ENCODE measurements at regions not wholly inside any gene's neighbourhood (a gene's known extent, or its start where the extent isn't known, plus 50 kb on each side); places are given as distances from the start of the nearest gene placed in this dataset.

DNA sequence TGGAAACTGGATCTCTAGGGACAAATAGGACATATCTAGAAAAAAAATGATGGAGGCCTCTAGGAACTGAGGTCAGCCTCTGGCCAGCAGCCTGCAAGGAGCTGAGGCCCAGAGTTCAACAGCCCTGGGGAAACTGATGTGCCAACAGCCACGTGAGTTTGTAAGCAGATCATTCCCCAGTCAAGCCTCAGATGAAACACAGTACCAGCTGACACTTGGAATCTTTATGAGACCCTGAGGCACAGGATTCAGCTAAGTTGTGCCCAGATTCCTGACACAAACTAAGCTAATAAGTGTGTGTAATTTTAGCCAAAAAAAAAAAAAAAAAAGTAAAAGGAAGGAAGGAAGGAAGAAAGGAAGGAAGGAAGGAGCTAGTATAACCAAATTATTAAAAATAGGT lies 1059.8 kb upstream of the MAP3K7 start:
- no peak for DNase-seq (ENCODE audit: low spot score)
- TF ChIP-seq, protein P1, sequence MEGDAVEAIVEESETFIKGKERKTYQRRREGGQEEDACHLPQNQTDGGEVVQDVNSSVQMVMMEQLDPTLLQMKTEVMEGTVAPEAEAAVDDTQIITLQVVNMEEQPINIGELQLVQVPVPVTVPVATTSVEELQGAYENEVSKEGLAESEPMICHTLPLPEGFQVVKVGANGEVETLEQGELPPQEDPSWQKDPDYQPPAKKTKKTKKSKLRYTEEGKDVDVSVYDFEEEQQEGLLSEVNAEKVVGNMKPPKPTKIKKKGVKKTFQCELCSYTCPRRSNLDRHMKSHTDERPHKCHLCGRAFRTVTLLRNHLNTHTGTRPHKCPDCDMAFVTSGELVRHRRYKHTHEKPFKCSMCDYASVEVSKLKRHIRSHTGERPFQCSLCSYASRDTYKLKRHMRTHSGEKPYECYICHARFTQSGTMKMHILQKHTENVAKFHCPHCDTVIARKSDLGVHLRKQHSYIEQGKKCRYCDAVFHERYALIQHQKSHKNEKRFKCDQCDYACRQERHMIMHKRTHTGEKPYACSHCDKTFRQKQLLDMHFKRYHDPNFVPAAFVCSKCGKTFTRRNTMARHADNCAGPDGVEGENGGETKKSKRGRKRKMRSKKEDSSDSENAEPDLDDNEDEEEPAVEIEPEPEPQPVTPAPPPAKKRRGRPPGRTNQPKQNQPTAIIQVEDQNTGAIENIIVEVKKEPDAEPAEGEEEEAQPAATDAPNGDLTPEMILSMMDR (IDR thresholded peaks at IDR 0.05; ENCODE audit: extremely low read depth, missing control alignments) = no peak

DNA sequence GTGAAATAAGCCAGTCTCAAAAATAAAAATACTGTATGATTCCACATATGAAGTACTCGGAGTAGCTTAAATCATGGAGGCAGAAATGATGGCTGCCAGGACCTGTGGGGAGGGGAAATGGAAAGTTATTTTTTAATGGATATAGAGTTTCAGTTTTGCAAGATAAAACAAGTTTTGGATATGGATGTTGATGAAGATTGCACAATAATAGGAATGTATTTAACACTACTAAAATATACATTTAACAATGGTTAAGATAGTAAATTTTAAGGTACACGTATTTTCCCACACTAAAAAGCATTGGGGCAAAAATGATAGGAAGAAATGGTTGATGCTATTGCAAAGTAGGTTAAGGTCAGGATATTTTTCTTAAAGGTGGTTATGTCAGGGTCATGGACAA lies 1058.9 kb upstream of the MAP3K7 start:
- TF ChIP-seq, protein P1 (IDR thresholded peaks at IDR 0.05; ENCODE audit: extremely low read depth, missing control alignments) = no peak
- no peak for DNase-seq (ENCODE audit: low spot score)

DNA sequence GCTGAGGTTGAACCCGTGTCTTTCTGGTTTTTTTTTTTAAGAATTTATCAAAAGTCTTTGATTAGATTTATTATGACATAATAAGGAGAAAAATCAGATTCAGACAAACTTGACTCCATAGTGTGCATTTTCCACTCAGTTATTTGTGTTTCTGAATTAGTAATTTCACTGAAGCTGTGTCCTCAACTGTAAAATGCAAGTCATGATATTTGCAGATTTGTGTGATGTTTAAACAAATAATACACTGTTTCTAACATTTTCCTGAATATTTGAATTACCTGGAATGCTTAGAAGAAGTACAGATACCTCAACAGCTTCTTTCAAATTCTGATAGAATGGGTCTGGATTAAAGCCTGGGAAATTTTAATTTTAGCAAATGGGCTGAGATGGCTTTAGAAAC lies 1050.3 kb upstream of the MAP3K7 start:
- TF ChIP-seq, protein P1 (IDR thresholded peaks at IDR 0.05; ENCODE audit: extremely low read depth, missing control alignments) = no peak
- no peak for DNase-seq (ENCODE audit: low spot score)

DNA sequence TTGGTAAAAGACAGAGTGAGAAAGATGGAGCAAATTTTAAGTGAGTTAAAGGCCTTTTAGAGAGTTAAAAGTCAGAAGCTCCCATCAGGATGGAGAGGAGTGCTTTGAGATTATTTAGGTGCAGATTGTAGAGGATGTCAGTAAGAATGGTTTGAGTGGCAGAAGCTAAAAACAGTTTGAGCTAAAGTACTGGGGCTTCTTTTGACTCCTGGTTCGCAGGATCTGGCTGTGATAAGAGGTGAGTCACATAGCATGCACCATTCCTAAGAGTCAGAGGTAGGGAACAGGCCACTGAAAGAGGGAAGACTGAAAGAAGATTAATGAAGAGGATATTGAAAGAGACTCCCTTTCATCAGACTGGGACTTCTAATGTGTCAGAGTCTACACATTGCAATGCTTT lies 1047.9 kb upstream of the MAP3K7 start:
- no peak for DNase-seq (ENCODE audit: low spot score)
- TF ChIP-seq, protein P1 (IDR thresholded peaks at IDR 0.05; ENCODE audit: extremely low read depth, missing control alignments) = no peak

DNA sequence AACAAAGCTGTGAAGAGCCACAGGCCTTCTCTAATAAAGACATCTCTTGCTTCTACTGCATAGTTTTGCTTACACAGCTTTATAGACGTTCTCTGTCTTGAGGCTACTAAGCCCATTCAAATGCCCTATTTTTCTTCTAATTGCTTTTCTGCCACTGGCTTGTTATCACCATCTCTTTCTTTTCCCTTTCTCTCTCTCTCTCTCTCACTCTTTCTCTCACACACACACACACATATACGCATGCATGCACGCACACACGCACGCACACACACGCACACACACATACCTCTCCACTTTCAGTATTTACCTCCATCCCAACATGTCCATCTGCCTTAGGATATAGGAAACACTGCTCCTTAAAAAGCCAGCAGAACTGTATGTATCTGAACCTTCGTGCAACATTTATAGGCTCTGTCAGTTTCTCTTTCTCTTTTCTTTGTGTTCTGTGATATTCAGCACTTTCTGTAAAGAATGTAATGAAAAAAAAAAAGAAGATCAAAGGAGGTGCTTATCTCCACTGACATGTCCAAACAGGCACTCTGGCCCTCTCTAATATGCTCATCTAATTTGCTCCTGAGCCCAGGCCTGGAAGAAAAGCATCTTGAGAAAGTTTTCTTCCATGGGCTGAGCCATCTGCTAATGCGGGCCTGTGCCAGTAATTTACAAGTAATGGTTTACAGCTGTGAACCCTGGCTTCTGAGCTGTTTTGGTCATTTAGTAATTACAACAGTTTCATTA lies 1046.7 kb upstream of the MAP3K7 start:
- TF ChIP-seq, protein P1 (IDR thresholded peaks at IDR 0.05; ENCODE audit: extremely low read depth, missing control alignments) = no peak

DNA sequence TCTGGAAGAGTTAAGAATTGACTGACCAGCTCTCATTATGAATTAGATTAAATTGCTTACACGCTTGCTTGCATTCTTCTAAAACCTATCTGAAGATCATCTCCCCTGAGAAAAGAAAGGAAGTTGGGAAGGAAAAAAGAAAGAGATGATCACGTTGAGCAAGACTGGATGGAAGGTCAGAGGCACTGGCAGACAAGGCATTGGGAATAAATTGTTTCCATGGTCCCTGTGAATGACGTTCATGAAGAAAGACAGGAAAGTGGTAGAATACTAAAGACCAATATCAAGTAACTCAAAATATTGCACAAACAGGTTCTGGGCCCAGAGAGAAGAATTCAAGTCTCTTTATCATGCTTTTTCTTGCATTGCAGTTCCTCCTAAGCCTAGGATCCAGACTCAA lies 1045.4 kb upstream of the MAP3K7 start:
- no peak for DNase-seq (ENCODE audit: low spot score)
- TF ChIP-seq, protein P1 (IDR thresholded peaks at IDR 0.05; ENCODE audit: extremely low read depth, missing control alignments) = no peak

More for the DNA sequence above, 1046.7 kb upstream of the MAP3K7 start:
- peak; percentile 4 for DNase-seq (ENCODE audit: low spot score)

DNA sequence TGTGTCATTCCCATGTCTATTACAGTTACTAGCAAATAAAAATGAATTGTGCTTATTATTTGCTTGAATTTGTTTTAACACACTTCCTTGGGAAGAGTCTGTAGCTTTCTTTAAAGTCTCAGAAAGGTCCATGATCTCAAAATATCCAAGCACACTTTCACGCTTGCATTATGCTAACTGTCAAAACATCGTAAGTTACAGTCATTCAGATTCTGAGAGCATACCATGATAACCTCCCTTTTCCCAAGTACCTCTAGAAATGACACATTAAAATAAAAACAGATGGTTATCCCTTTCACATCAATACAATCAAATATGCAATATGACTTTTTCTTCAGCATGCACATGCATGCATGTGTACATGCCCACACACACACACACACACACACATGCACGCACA lies 1044.4 kb upstream of the MAP3K7 start:
- TF ChIP-seq, protein P1 (IDR thresholded peaks at IDR 0.05; ENCODE audit: extremely low read depth, missing control alignments) = no peak
- DNase-seq (ENCODE audit: low spot score) = no peak

Measured in GM20000 (cell line).